ENCODE measurements at regions not wholly inside any gene's neighbourhood (a gene's known extent, or its start where the extent isn't known, plus 50 kb on each side); places are given as distances from the start of the nearest gene placed in this dataset.

GRCh38 chr16:86306811-86307513 lies 203.4 kb upstream of the FOXF1 start:
- DNase-seq (ENCODE audit: low read depth in 2 of 3, low spot score in 2 of 3), result no peak

DNA sequence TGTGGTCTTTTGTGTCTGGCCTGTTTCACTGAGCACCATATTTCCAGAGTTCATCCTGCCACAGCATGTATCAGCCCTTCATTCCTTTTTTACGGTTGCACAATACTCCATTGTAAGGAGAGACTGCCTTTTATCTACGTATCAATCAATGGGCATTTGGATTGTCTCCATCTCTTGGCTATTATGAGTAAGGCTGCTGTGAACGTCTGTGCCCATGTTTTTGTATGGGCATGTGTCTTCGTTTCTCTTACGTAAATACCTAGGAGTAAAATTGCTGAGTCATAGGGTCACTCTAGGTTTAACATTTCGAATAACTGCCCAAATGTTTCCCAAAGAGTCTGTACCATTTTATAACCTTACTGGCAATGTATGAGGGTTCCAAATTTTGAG lies 202.8 kb upstream of the FOXF1 start:
- no peak for DNase-seq (ENCODE audit: low read depth in 2 of 3, low spot score in 2 of 3)

- no peak for DNase-seq (ENCODE audit: low read depth in 2 of 3, low spot score in 2 of 3)
These were observed 201.8 kb upstream of the FOXF1 start for GRCh38 chr16:86308514-86308913.

DNA sequence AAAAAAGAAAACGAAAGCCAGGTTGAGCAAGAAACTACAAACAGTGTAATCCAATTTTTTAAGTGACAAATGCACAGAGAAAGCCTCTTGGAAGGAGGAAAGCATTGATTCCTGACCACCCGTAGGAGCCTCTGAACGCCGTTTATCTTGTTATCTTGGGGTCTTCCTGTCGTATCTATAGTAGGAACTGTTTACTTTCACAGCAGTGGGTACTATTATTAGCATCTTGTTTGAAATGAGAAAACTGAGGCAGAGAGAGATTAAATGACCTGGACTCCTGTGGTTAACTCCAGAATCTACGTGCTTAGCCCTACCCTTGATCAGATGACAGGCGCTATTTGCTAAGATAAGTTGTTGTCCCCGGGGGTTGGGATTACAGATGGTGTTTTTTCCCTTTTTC lies 196.7 kb upstream of the FOXF1 start:
- no peak for DNase-seq (ENCODE audit: low read depth in 2 of 3, low spot score in 2 of 3)

DNA sequence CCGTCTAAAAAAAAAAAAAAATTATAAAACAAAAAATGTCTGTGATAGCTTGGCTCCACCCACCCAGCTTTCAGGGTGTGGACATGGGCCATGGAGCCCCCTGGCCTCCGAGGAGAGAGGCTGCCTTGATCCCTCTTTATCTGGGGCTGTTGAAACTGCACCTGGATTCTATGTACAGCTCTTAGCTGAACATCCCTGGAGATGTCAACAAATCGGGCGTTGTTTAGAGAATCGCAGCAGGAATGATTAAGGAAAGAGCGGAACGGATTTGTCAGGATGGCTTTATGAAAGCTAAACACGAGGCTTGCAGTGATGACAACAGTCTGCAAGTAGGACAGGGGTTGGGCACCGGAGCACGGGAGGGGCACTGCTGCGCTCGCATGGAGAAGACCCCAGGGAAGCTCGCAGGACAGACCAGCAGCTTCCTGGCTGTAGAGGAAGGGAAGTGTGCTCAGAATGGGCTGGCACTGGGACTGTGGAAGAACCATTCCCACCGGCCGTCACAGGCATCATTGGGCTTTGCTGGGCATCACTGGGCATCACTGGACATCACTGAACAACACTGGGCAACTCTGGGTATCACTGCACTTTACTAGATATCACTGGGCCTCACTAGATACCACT lies 195.8 kb upstream of the FOXF1 start:
- no peak for DNase-seq (ENCODE audit: low read depth in 2 of 3, low spot score in 2 of 3)

GRCh38 chr16:86316967-86317812 lies 193.1 kb upstream of the FOXF1 start:
- no peak for DNase-seq (ENCODE audit: low read depth in 2 of 3, low spot score in 2 of 3)

- no peak for DNase-seq (ENCODE audit: low read depth in 2 of 3, low spot score in 2 of 3)
These were observed 192.3 kb upstream of the FOXF1 start for GRCh38 chr16:86317813-86318650.

DNA sequence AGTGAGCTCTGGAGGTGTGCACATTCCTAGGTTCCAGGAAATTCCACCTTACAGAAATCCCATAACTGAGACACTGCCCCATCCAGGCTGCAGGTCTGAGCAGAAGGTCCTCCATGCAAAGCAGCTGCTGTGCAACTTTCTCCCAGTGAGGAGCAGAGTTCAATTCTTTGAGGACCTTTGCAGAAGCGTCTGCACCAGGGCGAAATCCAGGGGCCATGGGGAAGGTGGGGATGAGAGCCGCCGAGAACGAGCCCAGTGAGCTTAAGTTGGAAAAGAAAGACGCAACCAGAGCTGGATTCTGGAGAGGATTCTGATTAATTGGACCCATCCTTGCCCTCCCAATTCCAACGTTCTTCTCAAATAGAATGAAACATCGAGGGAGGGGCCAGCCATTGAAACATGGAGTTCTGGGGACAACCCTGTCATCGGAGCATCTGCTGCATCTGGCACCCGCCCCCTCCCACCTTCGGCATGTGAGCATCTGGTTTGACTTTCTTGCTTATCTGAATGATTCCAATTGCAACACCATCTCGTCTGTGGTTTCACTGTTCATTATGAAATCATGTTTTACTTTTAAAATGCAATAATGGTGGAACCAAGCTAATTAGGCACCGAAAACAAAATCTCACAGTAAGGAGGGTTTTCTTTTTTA lies 190.6 kb upstream of the FOXF1 start:
- DNase-seq (ENCODE audit: low read depth in 2 of 3, low spot score in 2 of 3), result no peak

DNA sequence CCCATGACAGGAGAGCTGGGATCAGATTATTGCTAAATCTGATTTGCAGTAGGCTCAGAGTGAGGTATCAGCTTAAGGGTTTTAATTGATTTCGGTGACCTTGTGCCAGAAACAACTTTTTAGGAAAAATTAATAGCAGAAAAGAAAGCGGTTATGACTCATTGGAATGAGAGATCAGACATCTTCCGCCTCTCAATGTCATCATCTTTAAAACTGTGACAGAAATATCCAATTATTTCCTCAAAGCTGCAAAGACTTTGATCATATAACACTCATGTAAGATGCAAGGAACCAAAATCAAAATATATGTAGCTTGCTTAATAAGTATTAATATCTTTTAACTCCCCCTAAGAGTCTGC lies 190.1 kb upstream of the FOXF1 start:
- no peak for DNase-seq (ENCODE audit: low read depth in 2 of 3, low spot score in 2 of 3)

GRCh38 chr16:86321491-86321890 lies 188.8 kb upstream of the FOXF1 start:
- DNase-seq (ENCODE audit: low read depth in 2 of 3, low spot score in 2 of 3), result no peak

GRCh38 chr16:86322283-86322682 lies 188.0 kb upstream of the FOXF1 start:
- DNase-seq (ENCODE audit: low read depth in 2 of 3, low spot score in 2 of 3), result no peak

DNA sequence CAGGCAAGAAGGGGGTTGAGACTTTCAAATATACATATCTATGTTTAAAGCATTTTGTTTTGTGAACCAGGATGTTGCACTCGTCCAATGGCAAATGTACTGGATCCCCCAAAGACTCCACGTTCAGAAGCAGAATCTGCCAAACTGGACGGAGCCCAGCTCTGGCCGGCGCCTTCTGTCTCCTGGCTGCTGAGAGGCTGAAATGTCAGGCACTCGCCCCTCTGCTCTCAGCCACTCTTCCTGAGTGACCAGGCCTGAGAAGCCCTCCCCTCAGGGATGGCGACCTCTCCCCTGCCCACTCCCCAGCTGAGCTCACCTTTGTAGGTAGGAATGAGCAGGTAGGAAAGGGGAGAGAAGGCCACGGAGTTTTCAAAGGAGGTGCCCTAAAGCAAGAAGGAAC lies 187.5 kb upstream of the FOXF1 start:
- no peak for DNase-seq (ENCODE audit: low read depth in 2 of 3, low spot score in 2 of 3)

DNA sequence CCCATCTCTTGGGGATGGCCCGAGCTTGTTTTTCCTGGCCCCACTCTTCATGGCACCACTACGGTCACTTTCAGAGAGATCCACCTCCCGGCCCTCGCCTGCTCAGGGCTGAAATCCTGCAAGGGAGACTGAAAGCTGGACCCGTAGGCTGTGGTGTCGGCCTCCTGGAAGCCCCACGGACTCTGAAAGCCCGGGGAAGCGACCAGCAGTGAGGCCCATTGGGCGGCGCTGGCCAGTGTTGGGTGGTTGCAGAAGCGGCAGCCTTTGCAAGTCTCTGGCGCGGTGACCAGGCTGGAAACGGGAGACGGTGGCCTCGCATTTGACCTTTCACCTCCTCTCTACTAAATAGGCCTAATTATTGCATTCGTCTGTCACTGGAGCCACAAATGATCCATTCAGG lies 186.0 kb upstream of the FOXF1 start:
- no peak for DNase-seq (ENCODE audit: low read depth in 2 of 3, low spot score in 2 of 3)

GRCh38 chr16:86325360-86325759 lies 185.0 kb upstream of the FOXF1 start:
- no peak for DNase-seq (ENCODE audit: low read depth in 2 of 3, low spot score in 2 of 3)

DNA sequence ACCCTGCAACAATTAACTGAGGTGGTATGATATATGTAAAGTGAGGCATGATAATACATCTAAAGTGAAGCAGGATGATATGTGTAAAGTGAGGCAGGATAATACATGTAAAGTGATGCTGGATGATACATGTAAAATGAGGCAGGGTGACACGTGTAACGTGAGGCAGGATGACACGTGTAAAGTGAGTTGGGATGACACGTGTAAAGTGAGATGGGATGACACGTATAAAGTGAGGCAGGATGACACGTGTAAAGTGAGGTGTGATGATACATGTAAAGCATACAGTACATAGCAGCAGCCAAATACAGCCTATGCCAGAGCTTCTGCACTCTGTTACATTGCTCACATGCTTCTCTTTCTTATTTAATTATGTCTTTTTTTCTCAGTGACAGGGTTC lies 184.4 kb upstream of the FOXF1 start:
- no peak for DNase-seq (ENCODE audit: low read depth in 2 of 3, low spot score in 2 of 3)

DNA sequence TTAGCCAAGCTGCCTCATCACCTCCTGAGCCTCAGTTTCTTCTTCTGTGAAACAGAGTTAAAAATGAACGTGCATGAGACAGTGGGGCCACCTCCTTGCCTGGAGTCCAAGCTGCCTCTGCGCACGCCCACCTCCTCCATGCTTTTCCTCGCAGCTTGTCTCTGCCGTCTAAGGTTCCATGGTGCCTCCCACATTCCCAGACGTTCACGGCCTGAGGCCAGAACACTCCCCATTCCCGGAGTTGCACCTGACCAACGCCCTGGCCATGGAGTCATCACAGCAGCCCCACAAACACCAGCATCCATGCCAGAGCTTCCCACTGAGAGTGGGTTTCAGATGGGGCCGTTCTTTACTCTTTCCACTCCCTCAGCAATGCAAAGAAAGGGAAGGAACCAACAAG lies 183.0 kb upstream of the FOXF1 start:
- no peak for DNase-seq (ENCODE audit: low read depth in 2 of 3, low spot score in 2 of 3)

GRCh38 chr16:86330906-86331305 lies 179.4 kb upstream of the FOXF1 start:
- DNase-seq (ENCODE audit: low read depth in 2 of 3, low spot score in 2 of 3), result no peak

- no peak for DNase-seq (ENCODE audit: low read depth in 2 of 3, low spot score in 2 of 3)
These were observed 176.2 kb upstream of the FOXF1 start for GRCh38 chr16:86334079-86334635.

GRCh38 chr16:86335266-86336172 lies 174.8 kb upstream of the FOXF1 start:
- no peak for DNase-seq (ENCODE audit: low read depth in 2 of 3, low spot score in 2 of 3)

DNA sequence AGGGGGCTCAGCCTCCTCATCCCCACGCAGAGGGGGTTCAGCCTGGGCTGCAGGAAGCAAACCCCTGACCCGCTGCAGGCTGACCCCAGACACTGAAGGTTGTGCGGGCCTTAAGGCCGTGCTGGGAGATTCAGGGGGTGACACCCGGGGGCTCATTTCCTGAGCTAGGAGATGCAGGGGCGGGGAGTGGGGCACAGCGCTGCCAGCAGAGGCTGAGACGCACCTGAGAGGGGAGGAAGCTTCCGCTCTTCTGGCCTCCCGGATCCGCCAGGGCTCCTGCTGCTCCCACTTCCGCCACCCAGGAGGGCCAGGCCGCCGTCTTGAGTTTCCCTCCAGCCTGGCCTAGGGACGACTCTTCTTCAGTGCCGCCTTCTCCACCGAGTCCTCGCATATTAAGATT lies 173.2 kb upstream of the FOXF1 start:
- no peak for DNase-seq (ENCODE audit: low read depth in 2 of 3, low spot score in 2 of 3)

Data from activated CD8-positive, alpha-beta memory T cell treated with anti-CD3 and anti-CD28 coated beads for 48 hours (primary cell).